Limb (tissue), 2 donors: ENCODE measurements at regions not wholly inside any gene's neighbourhood (a gene's known extent, or its start where the extent isn't known, plus 50 kb on each side); places are given as distances from the start of the nearest gene placed in this dataset.

Experiments used
- DNase-seq, 2 donors: peaks; one replicate each; pipeline ENCODE4 v3.0.0-alpha.2; 2016; ENCODE audit errors: extremely low spot score in 2 of 2

GRCh38 chr15:95475067-95475466 is 855.4 kb upstream of the NR2F2 start:
- no peak for DNase-seq

- DNase-seq, result no peak
Observed at GRCh38 chr15:95479308-95479707, 851.2 kb upstream of the NR2F2 start.

GRCh38 chr15:95485367-95485766 is 845.1 kb upstream of the NR2F2 start:
- DNase-seq, result no peak

- DNase-seq, result no peak
Observed at GRCh38 chr15:95486224-95486623, 844.3 kb upstream of the NR2F2 start.

- no peak for DNase-seq
Observed at GRCh38 chr15:95489103-95489502, 841.4 kb upstream of the NR2F2 start.

GRCh38 chr15:95492388-95493070 is 838.0 kb upstream of the NR2F2 start:
- no peak for DNase-seq

GRCh38 chr15:95494971-95495541 is 835.4 kb upstream of the NR2F2 start:
- peak in 1 of 2 donors; percentile 30 for DNase-seq

GRCh38 chr15:95497634-95498033 is 832.9 kb upstream of the NR2F2 start:
- DNase-seq, result no peak

GRCh38 chr15:95498961-95499360 is 831.5 kb upstream of the NR2F2 start:
- DNase-seq, result no peak

- DNase-seq, result no peak
Observed at GRCh38 chr15:95499397-95499796, 831.1 kb upstream of the NR2F2 start.

- no peak for DNase-seq
Observed at GRCh38 chr15:95501865-95502264, 828.6 kb upstream of the NR2F2 start.

- no peak for DNase-seq
Observed at GRCh38 chr15:95503107-95503506, 827.4 kb upstream of the NR2F2 start.

- no peak for DNase-seq
Observed at GRCh38 chr15:95503640-95504225, 826.8 kb upstream of the NR2F2 start.

- DNase-seq, result no peak
Observed at GRCh38 chr15:95511671-95512070, 818.8 kb upstream of the NR2F2 start.

- no peak for DNase-seq
Observed at GRCh38 chr15:95512906-95513305, 817.6 kb upstream of the NR2F2 start.

- no peak for DNase-seq
Observed at GRCh38 chr15:95519887-95520286, 810.6 kb upstream of the NR2F2 start.

GRCh38 chr15:95520511-95520910 is 810.0 kb upstream of the NR2F2 start:
- no peak for DNase-seq

- DNase-seq, result no peak
Observed at GRCh38 chr15:95520922-95521321, 809.6 kb upstream of the NR2F2 start.

- no peak for DNase-seq
Observed at GRCh38 chr15:95522533-95522932, 808.0 kb upstream of the NR2F2 start.

- DNase-seq, result no peak
Observed at GRCh38 chr15:95528920-95529319, 801.6 kb upstream of the NR2F2 start.

- DNase-seq, result no peak
Observed at GRCh38 chr15:95536638-95537037, 793.9 kb upstream of the NR2F2 start.

- no peak for DNase-seq
Observed at GRCh38 chr15:95538693-95539092, 791.8 kb upstream of the NR2F2 start.

- no peak for DNase-seq
Observed at GRCh38 chr15:95541301-95541700, 789.2 kb upstream of the NR2F2 start.
